ENCODE measurements at regions not wholly inside any gene's neighbourhood (a gene's known extent, or its start where the extent isn't known, plus 50 kb on each side); places are given as distances from the start of the nearest gene placed in this dataset.
"Not testable (repeated sequence)": the region's sequence is repeated elsewhere in the genome, so short reads cannot be mapped to it uniquely, and the experiment has no call there.

- H3K27ac ChIP-seq (ENCODE audit: low read length); H3K9ac ChIP-seq (ENCODE audit: low read length); H3K4me3 ChIP-seq (ENCODE audit: low read length); DNase-seq; H3K27me3 ChIP-seq (ENCODE audit: low read length); H3K9me3 ChIP-seq (ENCODE audit: low read length); H3K36me3 ChIP-seq (ENCODE audit: insufficient read depth, low read length); H3K4me2 ChIP-seq (ENCODE audit: low read depth, low read length, poor library complexity, severe bottlenecking); H3K9me2 ChIP-seq (replicated peaks; ENCODE audit: insufficient read depth, low read length); H4K20me1 ChIP-seq (ENCODE audit: insufficient read depth, low read depth, low read length); H3K79me2 ChIP-seq (ENCODE audit: low read length); H2AFZ ChIP-seq (ENCODE audit: low read length): not testable (repeated sequence)
- peaks cover 32% of the 10 kb centered on the region for H3K4me1 ChIP-seq (ENCODE audit: low read length)
These were observed 55.3 kb upstream of the PDZD8 start for GRCh38 chr10:117430535-117430934.

- Histone ChIP-seq H3K36me3 (ENCODE audit: insufficient read depth, low read length) (no peaks in the 10 kb centered on the region), H3K9me3 (ENCODE audit: low read length) (no peaks in the 10 kb centered on the region), H3K27me3 (ENCODE audit: low read length) (no peaks in the 10 kb centered on the region), H2AFZ (ENCODE audit: low read length) (no peak overlapping the region), H3K4me3 (ENCODE audit: low read length) (no peak overlapping the region), H3K79me2 (ENCODE audit: low read length) (no peaks in the 10 kb centered on the region), H3K4me1 (ENCODE audit: low read length) (peaks cover 35% of the 10 kb centered on the region), H3K9ac (ENCODE audit: low read length) (no peak overlapping the region), H3K9me2 (replicated peaks; ENCODE audit: insufficient read depth, low read length) (no peaks in the 10 kb centered on the region), H3K27ac (ENCODE audit: low read length) (no peak overlapping the region), H3K4me2 (ENCODE audit: low read depth, low read length, poor library complexity, severe bottlenecking) (peak overlapping the region; percentile 55), H4K20me1 (ENCODE audit: insufficient read depth, low read depth, low read length) (no peaks in the 10 kb centered on the region)
- DNase-seq, result no peak
These were observed 54.5 kb upstream of the PDZD8 start for GRCh38 chr10:117429643-117430265.

GRCh38 chr10:117427356-117427755 lies 52.1 kb upstream of the PDZD8 start:
- H3K9ac ChIP-seq (ENCODE audit: low read length), result no peak overlapping the region
- H3K36me3 ChIP-seq (ENCODE audit: insufficient read depth, low read length), result no peaks in the 10 kb centered on the region
- H3K4me1 ChIP-seq (ENCODE audit: low read length), result peaks cover 39% of the 10 kb centered on the region
- H3K79me2 ChIP-seq (ENCODE audit: low read length), result no peaks in the 10 kb centered on the region
- no peak overlapping the region for H2AFZ ChIP-seq (ENCODE audit: low read length)
- no peak overlapping the region for H3K4me2 ChIP-seq (ENCODE audit: low read depth, low read length, poor library complexity, severe bottlenecking)
- no peaks in the 10 kb centered on the region for H3K9me2 ChIP-seq (replicated peaks; ENCODE audit: insufficient read depth, low read length)
- H3K4me3 ChIP-seq (ENCODE audit: low read length), result no peak overlapping the region
- no peak for DNase-seq
- H3K9me3 ChIP-seq (ENCODE audit: low read length), result no peaks in the 10 kb centered on the region
- H3K27ac ChIP-seq (ENCODE audit: low read length), result no peak overlapping the region
- no peaks in the 10 kb centered on the region for H4K20me1 ChIP-seq (ENCODE audit: insufficient read depth, low read depth, low read length)
- no peaks in the 10 kb centered on the region for H3K27me3 ChIP-seq (ENCODE audit: low read length)

DNA sequence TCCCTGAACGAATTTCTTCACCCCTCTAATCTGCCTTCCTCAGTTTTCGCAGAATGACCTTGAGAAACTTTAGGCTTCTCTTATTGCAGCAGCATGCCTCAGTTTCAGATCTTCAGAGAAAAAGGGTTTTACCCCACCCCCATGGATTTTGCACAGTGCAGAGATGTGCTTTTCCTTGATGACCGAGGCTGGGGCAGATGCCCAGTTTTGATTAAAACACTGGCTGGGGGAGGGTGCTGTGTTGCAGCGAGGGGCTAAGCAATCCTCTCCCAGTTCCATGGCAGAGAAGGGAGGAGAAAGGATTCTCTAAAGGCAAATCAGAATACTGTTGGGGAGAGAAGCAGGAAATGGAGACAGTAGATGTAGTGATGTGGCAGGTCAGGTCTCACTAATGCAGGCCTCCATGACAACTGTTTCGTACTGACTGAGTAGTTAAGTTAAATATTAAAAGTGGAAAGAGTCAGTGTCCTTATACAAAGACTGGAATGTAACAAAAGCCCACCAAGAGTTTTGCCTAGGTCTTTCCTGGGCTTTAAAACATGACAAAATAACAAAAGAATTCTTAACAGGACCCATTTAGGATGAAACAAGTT lies 50.8 kb upstream of the PDZD8 start:
- peaks cover 52% of the 10 kb centered on the region for H3K4me1 ChIP-seq (ENCODE audit: low read length)
- no peak overlapping the region for H3K9ac ChIP-seq (ENCODE audit: low read length)
- H3K9me2 ChIP-seq (replicated peaks; ENCODE audit: insufficient read depth, low read length), result no peaks in the 10 kb centered on the region
- no peak overlapping the region for H2AFZ ChIP-seq (ENCODE audit: low read length)
- H3K9me3 ChIP-seq (ENCODE audit: low read length), result no peaks in the 10 kb centered on the region
- H3K4me2 ChIP-seq (ENCODE audit: low read depth, low read length, poor library complexity, severe bottlenecking), result no peak overlapping the region
- no peak overlapping the region for H3K4me3 ChIP-seq (ENCODE audit: low read length)
- H3K79me2 ChIP-seq (ENCODE audit: low read length), result no peaks in the 10 kb centered on the region
- H4K20me1 ChIP-seq (ENCODE audit: insufficient read depth, low read depth, low read length), result no peaks in the 10 kb centered on the region
- no peaks in the 10 kb centered on the region for H3K36me3 ChIP-seq (ENCODE audit: insufficient read depth, low read length)
- no peak overlapping the region for H3K27ac ChIP-seq (ENCODE audit: low read length)
- DNase-seq, result no peak
- no peaks in the 10 kb centered on the region for H3K27me3 ChIP-seq (ENCODE audit: low read length)

DNA sequence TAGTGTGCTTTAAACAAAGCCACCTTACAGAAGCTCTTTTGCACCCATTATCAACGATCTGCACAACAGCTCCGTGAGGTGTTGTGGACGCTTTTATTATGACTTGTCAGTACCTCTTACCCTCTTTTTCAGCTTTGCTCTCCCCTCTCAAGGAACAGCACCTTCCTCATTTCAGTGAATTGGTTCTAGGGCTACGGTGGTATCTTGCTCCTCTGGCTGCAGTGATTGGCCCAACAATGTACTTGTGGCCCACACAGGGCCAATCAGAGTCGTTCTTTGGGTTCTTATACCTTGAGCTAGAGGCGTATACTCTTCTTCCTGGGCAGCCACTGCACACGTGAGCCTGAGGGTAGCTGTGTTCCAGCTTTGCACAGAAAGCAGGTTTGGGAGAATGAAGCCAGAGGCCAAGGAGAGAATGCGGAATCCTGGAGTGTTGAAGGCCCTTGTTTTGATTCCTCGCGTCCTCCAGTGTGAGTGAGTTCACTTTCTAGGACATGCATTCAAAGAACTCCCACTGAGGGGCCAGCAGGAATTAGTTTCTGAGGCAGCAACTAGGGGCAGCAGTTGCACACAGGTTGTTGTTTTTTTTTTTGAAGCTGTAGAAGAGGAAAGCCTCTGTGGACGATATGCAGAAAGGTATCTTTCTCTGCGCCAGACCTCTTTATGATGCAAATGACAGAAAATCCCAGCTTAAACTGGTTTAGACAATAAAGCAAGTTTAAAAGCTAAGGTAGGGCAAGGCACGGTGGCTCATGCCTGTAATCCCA lies 49.8 kb upstream of the PDZD8 start:
- H3K4me2 ChIP-seq (ENCODE audit: low read depth, low read length, poor library complexity, severe bottlenecking), result no peak overlapping the region
- H3K4me1 ChIP-seq (ENCODE audit: low read length), result peaks cover 53% of the 10 kb centered on the region
- H3K9ac ChIP-seq (ENCODE audit: low read length), result no peak overlapping the region
- no peak overlapping the region for H3K4me3 ChIP-seq (ENCODE audit: low read length)
- H2AFZ ChIP-seq (ENCODE audit: low read length), result no peak overlapping the region
- H3K36me3 ChIP-seq (ENCODE audit: insufficient read depth, low read length), result no peaks in the 10 kb centered on the region
- DNase-seq, result peak; percentile 56
- H3K79me2 ChIP-seq (ENCODE audit: low read length), result no peaks in the 10 kb centered on the region
- H3K9me2 ChIP-seq (replicated peaks; ENCODE audit: insufficient read depth, low read length), result no peaks in the 10 kb centered on the region
- H4K20me1 ChIP-seq (ENCODE audit: insufficient read depth, low read depth, low read length), result no peaks in the 10 kb centered on the region
- 0 out of 2 replicates have a peak, but pooled peaks cover 2% of the 10 kb centered on the region for H3K27me3 ChIP-seq (ENCODE audit: low read length)
- H3K9me3 ChIP-seq (ENCODE audit: low read length), result no peaks in the 10 kb centered on the region
- no peak overlapping the region for H3K27ac ChIP-seq (ENCODE audit: low read length)
